A172 (cell line): ENCODE measurements at regions not wholly inside any gene's neighbourhood (a gene's known extent, or its start where the extent isn't known, plus 50 kb on each side); places are given as distances from the start of the nearest gene placed in this dataset.
A peak's percentile ranks its signal among the peaks of the same experiment; 100 is the strongest.

Experiments used
- DNase-seq: peaks from one replicate; pipeline ENCODE4 v3.0.0-alpha.2; 2015; ENCODE audit warnings: low spot score

DNA sequence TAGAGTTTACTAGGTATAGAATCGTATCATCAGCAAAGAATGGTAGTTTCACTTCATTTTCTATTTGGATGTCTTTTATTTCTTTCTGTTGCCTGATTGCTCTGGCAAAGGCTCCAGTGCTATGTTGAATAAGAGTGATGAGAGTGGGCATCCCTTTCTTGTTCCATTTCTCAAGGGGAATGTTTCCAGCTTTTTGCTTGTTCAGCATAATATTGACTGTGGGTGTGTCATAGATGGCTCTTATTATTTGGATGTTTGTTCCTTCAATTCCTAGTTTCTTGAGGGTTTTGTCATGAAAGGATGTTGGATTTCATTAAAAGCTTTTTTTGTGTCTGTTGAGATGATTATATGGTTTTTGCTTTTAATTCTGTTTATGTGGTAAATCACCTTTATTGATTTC, 1114.5 kb downstream of the RAPGEF2 start:
- no peak for DNase-seq

DNA sequence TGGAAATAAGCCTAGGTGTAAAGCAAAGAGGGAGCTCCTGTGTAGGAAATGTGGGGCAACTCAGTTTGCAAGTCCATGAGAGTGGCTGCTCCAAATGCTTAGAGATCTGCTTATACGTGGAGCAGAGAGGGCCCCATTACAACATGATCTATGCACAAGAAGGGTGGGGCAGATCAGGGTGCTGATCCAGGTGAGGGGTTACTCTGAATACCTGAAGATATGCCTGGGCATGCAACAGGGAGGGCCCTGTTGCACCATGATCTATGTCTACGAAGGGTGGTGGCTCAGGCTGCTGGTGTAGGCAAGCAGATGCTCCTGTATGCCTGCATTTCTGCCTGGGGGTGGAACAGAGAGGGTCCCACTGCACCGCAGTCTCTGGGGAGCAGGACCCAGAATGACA, 1121.2 kb downstream of the RAPGEF2 start:
- no peak for DNase-seq

DNA sequence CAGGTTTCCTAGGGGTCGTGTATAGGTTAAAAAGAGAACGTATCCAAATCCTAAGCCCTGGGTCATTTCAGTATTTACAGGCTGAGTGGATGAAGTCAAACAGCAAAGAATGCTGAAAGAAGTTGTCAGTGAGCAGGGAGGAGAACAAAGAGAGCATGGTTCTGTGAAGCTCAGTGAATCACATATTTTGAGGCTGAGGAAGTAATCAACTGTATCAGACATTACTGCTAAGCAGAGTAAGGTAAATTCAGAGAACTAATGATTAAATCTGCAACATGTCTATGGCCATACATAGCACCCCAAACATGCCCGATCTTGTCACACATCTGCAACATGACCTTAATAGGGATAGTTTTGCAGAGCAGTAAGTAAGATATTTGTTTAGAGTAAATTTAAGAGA, 1130.3 kb downstream of the RAPGEF2 start:
- DNase-seq: no peak

DNA sequence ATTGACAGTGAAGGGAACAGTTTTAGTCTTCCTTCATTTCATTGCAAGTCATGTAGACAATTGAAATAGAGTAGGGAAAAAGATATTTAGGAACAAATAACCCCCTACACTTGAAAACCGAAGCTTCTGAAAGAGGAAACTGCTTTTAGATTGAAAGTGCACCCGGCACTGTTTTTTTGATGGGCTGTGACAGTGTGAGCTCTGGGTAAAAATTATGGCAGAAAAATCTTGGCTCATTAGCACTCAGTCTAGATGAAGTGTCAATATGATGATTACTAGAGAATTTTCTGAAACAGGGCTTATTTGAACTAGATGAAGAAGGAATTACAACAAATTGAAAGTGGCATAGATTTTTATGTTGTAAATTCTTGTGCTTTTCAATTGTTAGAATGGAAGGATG, 1132.4 kb downstream of the RAPGEF2 start:
- DNase-seq: no peak

DNA sequence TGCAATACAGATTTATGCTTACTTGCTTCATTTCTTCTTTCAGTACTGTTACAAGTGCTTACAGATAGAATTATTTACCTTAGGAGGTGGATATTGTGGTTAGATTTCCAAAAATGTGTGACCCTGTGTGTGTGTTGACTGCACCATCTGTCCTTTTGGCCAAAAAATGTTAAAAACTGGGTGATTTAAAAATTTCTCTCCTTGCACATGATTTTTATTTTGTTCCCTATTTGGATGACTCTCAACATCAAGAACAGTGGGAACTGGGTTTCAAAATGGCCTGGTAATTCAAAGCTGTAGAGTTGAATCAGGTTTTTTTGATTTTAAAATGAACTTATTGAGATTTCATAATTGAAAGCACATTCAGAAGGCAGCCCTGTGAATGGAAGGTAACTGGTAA, 1132.9 kb downstream of the RAPGEF2 start:
- DNase-seq: no peak

DNA sequence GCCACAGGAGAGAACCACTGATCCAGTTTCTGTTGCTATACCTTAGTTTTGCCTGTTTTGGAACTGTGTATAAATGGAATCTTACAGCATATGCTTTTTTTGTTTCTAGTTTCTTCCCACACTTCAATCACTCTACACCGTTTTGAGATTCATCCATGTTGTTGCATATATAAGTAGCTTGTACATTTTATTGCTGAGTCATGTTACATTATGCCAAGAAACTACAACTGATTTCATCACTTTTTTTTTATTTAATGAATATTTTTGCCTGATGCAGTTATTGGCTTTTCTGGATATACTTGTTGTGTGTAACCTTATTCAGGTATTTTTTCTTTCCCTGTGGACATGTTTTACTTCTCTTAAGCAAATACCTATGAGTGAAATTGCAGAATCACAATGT, 1135.9 kb downstream of the RAPGEF2 start:
- peak; percentile 1 for DNase-seq

DNA sequence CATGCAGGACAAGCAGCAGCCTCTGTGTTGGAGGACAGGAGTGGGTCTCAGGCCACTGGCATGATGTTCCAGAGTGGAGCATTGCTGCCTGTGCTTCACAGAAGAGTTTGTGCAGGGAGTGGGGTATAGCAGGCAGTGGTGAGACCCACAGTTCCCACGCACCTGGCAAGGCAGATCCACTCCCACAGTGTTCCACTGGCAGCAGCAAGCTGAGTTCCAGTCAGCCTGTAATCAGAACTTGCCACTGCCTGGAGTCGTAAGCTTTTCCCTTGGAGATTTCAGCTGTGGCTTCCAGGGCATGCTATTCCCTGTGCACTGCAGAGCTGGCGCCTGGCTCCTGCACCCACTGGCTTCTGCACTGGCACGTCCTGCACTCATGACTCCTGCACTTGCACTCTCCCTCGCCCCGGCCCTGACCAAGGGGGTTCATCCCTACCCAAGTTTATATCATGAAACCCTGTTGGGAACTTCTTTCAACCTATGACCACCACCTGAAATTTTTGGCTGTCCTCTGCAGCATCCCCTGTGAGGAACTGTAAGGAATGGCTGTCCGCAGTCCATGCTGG, 1144.3 kb downstream of the RAPGEF2 start:
- DNase-seq: no peak

DNA sequence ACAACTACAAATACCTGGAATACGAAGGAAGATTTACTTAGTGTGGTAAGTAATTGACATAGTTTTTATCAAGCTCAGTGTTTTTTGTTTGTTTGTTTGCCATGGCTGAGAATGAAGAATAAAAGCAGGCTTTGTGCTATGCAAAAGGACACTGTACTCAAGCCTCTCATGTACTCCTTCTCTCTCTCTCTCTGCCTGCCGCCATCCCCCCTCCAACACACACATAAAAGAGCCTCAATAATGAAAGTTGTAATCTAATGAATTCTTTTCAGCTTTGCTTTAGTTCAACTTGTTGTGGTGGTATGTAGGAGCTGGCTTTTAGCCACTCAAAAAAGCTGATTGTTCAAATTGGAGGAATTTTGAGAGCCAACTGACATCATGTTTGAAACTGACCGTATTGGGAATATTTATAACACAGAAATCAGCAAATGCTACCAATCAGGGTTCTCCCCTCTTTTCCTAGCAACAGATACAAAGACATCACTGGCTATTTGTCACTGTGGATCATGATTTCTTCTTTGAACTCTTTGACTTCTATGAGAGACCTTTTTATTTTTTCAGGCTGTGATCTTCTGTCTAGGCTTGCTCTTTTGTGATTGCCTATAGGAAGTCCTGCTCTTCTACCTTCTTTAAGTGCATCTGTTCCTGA, 1148.8 kb downstream of the RAPGEF2 start:
- no peak for DNase-seq

DNA sequence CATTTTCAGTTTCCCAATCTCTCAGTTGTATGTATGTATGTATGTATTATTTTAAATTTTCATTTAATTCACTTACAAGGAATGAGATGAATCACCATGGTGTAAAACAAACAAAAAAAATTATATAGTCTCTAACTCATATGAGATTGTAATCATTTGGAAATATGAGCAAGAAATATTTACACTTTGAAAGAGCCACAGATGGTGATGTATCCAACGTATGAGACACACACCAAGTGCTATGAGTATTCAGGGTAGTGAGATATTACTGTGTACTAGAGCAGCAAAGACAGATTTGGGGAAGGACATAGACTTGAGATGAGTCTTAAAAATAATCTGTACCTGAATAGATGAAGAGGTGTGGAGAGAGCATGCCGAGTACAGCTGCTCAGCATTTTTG, 1154.4 kb downstream of the RAPGEF2 start:
- DNase-seq: no peak

DNA sequence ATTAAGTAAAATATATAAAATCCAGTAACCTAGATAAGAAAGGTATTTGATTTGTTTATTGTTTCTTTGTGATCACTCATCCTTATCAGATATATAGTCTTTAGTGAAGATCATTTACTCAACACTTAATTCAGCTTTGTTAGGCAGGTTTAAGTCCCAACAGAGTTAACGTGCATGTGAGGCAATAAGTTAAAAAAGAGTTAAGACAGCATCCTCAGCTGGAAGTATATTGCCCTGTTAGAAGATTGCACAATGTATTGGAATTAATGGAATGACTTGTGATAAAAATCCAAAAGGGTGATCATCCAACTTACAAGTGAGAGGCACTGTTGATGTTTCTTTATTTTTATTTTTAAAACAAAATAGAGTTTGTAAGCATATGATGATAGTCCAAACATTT, 1162.1 kb downstream of the RAPGEF2 start:
- no peak for DNase-seq

DNA sequence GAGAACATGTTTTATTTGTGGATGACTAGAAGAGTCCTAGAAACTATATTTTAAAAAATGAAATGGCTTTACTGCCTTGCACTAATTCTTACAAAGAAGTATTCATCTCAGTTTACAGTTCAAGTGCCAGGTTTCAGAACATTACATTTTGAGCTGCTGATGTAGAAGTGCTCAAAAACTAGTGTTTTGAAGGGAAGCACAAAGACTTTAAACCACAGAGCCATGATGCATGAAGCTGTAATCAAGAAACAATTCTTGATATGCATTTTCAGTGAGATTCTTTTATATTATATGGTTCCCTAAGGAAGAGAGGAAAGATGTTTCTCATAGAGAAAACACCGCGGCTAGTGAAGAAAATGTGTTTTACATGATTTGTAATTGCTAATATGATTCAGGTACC, 1163.0 kb downstream of the RAPGEF2 start:
- no peak for DNase-seq

DNA sequence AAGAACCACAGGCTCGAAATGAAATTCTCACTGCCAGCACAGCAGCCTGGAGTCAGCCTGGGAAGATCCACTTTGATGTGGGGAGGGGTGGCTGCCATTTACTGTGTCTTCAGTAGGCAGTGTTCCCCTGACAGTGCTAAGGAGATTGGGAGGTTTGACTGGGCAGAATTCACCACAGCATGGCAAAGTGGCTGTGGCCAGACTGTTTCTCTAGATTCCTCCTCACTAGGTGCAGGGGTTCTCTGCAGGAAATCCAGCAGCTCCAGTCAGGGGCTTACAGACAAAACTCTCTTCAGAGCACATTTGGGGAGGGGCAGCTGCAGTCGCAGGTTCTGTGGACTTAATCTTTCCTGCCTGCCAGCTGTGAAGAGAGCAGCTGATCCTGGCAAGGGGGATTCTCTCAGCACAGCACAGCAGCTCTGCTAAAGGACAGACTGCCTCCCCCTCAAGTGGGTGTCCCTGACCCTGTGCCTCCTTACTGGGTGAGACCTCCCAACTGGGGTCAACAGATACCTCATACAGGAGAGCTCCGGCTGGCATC, 1174.0 kb downstream of the RAPGEF2 start:
- DNase-seq: no peak

DNA sequence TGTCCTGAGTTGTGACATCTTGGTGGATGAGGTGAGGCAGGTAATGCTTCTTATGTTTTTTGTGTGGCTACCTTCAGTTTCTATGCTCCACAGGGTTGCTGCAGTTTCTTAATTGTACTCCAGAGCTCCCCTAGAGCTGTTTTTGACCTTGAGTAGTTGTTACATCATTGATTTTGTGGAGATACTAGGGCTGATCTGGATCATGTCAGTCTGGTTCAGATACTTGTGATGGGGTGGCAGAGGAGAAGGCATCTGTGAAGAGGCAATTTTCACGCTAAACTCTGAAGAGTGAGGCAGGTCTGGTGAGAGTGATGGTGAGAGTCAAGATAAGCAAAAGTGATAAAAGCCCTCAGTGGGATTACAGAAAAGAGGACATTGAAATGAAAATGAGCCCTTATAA, 1180.2 kb downstream of the RAPGEF2 start:
- no peak for DNase-seq

DNA sequence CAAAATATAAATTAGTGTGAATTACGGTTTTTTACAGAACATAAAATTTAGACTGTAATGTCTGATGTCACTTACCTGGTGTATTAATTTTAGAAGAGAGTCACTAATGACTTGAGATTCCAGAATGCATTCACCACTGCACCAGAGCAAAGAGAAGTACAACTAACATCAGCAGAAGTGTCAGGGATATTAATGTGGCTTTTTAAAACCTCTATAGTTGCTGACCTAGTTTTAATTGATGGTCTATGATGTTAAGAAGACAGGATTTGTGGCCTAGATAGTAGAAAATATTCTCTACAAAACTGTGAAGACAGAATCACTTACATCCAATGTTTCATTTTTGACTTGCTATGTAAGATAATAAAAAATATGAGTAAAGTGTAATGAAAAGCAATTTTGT, 1181.6 kb downstream of the RAPGEF2 start:
- no peak for DNase-seq

DNA sequence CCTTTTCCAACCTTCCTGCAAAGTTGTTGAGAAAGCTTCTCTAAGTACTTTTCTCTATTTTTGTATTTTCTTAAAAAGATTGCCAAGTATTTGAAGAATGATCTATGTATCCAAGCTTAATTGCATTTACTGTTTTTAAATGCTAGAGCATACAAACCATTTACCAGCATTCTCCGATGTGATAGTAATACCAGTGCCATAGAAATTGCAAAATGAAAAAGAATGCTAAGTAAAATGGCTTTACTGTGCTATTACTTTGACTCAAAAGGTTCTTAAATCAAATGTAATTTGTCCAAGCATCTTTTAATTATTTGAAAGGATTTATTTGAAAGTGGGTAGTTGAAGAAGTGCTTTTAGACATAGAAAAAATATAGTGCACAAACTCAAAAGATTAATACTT, 1183.2 kb downstream of the RAPGEF2 start:
- no peak for DNase-seq

DNA sequence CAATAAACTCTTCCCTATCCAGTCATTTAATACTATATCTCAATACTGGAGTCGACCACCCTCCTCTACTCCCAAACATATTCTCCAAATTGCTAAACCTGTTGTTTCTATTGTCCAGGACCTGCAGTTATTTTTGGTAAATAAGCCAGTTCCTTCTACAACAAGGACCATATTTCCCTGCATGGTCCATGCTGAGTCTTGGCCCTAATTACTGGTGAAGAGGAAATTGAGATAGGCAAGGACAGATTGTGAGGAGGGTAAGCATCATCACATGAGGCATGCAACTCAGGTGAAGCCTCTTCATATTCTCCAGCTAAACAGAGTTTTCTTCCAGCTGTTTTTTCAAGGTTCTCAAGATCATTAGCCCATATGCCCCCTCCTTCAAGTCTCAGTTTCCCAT, 1193.6 kb downstream of the RAPGEF2 start:
- DNase-seq: no peak

DNA sequence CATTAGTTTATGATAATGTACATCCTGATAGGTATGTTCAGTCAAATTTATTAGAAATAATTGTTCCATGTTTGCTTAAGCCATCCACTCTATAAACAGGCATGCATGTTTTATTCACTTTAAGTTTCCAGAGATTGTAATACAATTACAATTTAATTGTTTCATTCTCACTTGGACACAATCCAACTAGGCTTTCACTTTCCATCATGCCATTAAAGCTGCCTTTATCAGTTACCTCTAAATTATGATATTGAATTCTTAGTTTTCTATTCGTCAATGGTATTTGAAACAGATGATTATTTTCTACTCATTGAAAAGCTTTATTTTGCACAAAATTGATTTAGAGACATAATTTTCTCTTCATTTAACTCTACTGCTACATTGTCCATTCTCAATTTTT, 1196.3 kb downstream of the RAPGEF2 start:
- DNase-seq: no peak

DNA sequence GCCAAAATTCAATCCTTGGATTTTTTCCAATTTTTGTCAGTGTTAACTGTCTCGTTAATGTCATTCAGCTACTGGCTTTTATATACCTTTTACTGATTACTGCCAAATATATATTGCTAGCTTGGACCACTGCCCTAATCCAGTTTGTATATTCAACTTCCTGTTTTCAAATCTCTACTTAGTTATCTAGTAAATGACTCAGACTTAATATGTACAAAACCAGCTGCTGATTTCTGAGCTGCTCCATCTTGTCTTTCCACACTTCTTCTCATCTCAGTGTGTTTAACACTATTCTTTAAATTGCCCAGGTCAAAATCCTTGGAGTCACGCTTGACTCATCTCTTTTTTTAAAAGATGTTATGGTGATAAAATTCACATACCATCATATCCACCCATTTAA, 1196.7 kb downstream of the RAPGEF2 start:
- DNase-seq: no peak

DNA sequence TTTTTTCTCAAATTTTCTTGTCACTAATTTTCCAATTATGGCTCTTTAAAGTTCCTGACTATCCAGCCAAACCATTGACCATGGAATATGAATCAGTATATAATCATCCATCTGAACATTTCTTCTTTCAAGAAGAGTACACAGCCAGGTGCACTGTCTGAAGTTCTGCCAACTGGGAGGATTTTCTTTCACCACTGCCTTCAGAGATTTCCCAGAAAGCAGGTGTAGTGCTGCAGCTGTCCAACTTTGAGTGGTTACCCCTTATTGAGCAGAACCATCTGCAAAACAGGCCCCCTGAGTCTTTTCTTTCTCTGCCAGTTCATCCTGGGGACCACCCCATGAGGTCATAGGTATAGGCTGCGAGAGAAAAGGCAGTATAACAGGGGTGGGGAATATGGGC, 1213.2 kb downstream of the RAPGEF2 start:
- no peak for DNase-seq

DNA sequence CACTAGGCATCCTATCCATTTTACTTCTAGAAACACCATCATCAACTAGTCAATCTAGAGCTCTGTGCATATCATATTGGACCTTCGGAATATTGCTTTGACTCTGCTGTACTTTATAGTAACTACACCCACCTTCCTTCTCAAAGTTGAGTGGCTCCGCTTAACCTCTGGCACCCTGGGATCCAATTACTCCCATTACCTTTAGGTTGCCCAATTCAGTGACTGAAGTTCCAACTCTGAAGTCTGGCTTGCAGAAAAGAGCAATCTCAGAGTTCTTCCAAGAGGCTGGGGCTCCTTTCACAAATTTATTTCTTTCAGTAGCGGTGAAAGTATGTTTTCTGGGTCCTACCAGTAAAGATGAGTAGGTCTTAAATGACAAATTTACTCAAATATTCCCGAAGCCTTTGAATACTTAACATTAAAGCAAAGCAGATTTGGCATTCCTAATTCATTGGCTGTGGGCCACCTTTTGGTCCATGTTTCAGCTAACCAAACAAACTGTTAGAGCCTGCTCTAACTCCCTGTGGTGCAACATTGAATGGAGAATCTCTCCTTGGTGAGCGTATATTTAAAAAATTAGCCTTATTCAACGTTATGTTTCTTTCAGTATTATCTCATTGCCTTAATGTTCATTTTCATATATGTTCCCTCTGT, 1215.8 kb downstream of the RAPGEF2 start:
- DNase-seq: no peak

DNA sequence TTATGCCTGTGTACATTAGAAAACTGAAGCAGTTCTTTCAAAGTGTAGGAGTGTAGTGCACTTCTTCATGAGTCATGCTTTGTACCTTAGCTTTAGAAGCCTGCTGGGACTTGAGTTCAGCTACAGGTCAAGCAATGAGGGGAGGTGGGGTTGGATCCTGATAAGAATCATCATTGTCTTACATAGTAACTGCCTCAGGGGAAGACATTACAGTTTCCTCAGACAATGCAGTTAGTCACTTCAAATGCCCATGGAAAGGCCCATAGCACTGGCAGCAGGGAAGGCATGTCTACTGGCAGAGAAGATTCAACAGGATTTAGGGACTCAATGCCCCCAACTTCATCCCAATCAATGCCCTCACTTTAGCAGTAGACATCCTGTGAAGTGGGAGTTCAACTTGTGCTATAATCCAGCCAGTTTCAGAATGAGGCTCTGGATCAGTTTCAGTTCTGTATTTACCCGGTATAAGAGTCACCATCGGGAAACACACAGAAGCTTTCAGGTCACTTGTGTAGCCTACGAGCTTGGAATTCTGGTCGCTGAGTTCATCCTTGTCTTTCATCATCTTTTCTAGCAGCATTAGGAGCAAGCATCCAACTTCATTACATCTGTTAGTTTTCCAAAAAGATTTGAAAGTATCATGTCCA, 1216.5 kb downstream of the RAPGEF2 start:
- DNase-seq: peak; percentile 81

DNA sequence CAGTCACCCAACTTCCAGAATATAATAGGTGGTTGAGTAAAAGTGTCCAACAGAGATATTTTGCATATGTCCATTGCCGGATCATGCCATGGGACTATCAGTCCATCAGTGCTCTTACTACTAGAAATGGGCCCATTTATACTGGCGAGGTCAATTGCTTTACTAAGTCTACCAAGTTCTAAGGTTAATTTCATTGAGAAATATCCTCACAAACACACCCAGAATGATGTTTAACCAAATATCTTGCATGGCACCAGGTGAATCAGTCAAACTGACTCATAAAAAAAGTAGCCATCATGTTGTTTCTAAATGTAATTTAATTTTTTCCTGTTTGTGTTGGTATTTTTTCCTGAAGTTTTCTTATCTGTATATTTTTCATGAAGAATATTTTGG, 1217.0 kb downstream of the RAPGEF2 start:
- DNase-seq: no peak

DNA sequence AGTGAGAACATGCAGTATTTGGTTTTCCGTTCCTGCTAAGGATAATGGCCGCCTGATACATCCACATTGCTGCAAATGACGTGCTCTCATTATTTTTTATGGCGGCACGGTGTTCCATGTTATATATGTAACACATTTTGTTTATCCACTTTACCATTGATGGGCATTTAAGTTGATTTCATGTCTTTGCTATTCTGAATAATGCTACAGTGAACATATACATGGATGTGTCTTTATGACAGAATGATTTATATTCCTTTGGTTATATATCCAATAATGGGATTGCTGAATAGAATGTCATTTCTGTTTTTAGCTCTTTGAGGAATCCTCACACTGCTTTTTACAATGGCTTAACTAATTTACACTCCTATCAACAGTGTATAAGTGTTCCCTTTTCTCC, 1223.2 kb downstream of the RAPGEF2 start:
- DNase-seq: no peak
